ENCODE measurements at regions not wholly inside any gene's neighbourhood (a gene's known extent, or its start where the extent isn't known, plus 50 kb on each side); places are given as distances from the start of the nearest gene placed in this dataset.

DNA sequence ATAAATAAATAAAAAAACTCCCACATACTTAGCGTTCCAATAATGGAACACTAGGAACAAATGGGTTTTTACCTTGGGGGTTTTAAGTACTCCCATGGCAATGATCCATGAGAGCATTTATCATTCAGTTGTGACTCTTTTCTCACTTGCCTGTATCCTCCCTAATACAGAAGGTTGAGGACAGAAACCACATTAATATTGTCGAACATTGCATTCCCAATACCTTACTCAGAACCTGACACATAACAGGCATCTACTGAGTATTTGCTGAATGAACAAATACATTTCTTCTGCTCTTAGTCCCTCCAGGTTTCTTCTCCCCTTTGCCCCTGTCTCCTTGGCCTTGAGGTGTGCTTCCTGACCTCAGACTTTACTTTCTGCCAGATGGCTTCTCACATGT, 175.9 kb downstream of the CEMIP2 start:
- no peak overlapping the region for H4K91ac ChIP-seq (replicated peaks; ENCODE audit: insufficient read length, low read length)
- no peak overlapping the region for H3K9ac ChIP-seq (replicated peaks in 1 of 4; ENCODE audit: extremely low read depth in 1 of 4, low read depth in 3 of 4, low read length in 3 of 4)
- no peak overlapping the region for H2AFZ ChIP-seq (ENCODE audit: low read length)
- no peak overlapping the region for H2BK12ac ChIP-seq (ENCODE audit: low read depth, low read length)
- no peak overlapping the region for H3K4ac ChIP-seq (replicated peaks; ENCODE audit: insufficient read length, low read depth, low read length)
- FAIRE-seq (no peak), DNase-seq (ENCODE audit: low read depth in 1 of 2, low spot score in 2 of 2) (no peak)
- no peaks in the 10 kb centered on the region for H3K36me3 ChIP-seq (ENCODE audit: control insufficient read depth in 2 of 4, insufficient read depth in 4 of 4, low read length in 3 of 4)
- no peaks in the 10 kb centered on the region for H3K79me1 ChIP-seq (ENCODE audit: low read depth, low read length)
- no peak overlapping the region for H4K5ac ChIP-seq (ENCODE audit: insufficient read length, low read depth, low read length)
- no peak overlapping the region for H3K23ac ChIP-seq (ENCODE audit: insufficient read length)
- no peaks in the 10 kb centered on the region for H3K4me1 ChIP-seq (replicated peaks in 1 of 4; ENCODE audit: control insufficient read depth in 3 of 4, insufficient read depth in 4 of 4, low read length in 3 of 4)
- no peak for TF ChIP-seq CHD2 (IDR thresholded peaks at IDR 0.05; ENCODE audit: low read length)
- TF ChIP-seq CREB1 (IDR thresholded peaks at IDR 0.05), result no peak
- TF ChIP-seq TAF1 (IDR thresholded peaks at IDR 0.05; ENCODE audit: low read depth, low read length), result no peak
- TF ChIP-seq EZH2 (IDR thresholded peaks at IDR 0.05; ENCODE audit: low read depth, low read length, severe bottlenecking), result no peak
- H3K4me3 ChIP-seq (ENCODE audit: extremely low read depth in 1 of 4, insufficient read depth in 2 of 4, low read depth in 3 of 4, low read length in 4 of 4), result no peak overlapping the region
- H3K18ac ChIP-seq (ENCODE audit: extremely low read depth, low read length), result no peak overlapping the region
- no peak overlapping the region for H3K14ac ChIP-seq (ENCODE audit: insufficient read length)
- H3K27me3 ChIP-seq (replicated peaks in 1 of 4; ENCODE audit: control insufficient read depth in 3 of 4, extremely low read depth in 1 of 4, insufficient read depth in 3 of 4, low read length in 3 of 4), result no peaks in the 10 kb centered on the region
- no peak overlapping the region for H4K8ac ChIP-seq (ENCODE audit: extremely low read depth, insufficient read depth, low read length)
- H4K20me1 ChIP-seq (replicated peaks in 1 of 2; ENCODE audit: control insufficient read depth in 1 of 2, insufficient read depth in 2 of 2, low read length in 2 of 2), result no peaks in the 10 kb centered on the region
- H2BK5ac ChIP-seq (ENCODE audit: low read depth, low read length), result no peak overlapping the region
- H3K56ac ChIP-seq (replicated peaks; ENCODE audit: insufficient read length, low read depth, low read length), result no peak overlapping the region
- H2BK120ac ChIP-seq (replicated peaks; ENCODE audit: low read depth, low read length), result no peak overlapping the region
- H3K79me2 ChIP-seq (ENCODE audit: control insufficient read depth in 1 of 2, insufficient read depth in 2 of 2, low read length in 2 of 2), result no peaks in the 10 kb centered on the region
- no peaks in the 10 kb centered on the region for H3K23me2 ChIP-seq (ENCODE audit: low read depth, low read length)
- H2BK15ac ChIP-seq (ENCODE audit: low read length), result no peak overlapping the region
- ChIA-PET POLR2A (ENCODE audit: partially characterized antibody) (no interaction called here), CTCF (ENCODE audit: partially characterized antibody) (interaction anchor here (1.1 to 1.5 kb wide), 2 partner anchors 10 to 11 kb away, joined by 3 read pairs; no protein-coding TSS in a partner anchor)
- no peak overlapping the region for H3K4me2 ChIP-seq (ENCODE audit: insufficient read depth in 1 of 2, low read depth in 2 of 2, low read length in 2 of 2)
- 96% methylated on average over 2 of the region's 2 CpGs; no CpG with 5 or more reads in 1 of the 2 experiments for WGBS, 2 experiments (ENCODE audit: extremely low coverage in 1 of 2, insufficient coverage in 1 of 2, insufficient read length in 1 of 2, insufficient replicate concordance in 2 of 2, low coverage in 1 of 2, low lambda C conversion rate in 2 of 2, missing lambda C conversion rate in 1 of 2)
- H2BK20ac ChIP-seq (ENCODE audit: low read length), result no peak overlapping the region
- no peak overlapping the region for H2AK5ac ChIP-seq (ENCODE audit: low read depth, low read length)
- H3K27ac ChIP-seq (ENCODE audit: low read depth, low read length), result no peak overlapping the region
- peaks cover 6% of the 10 kb centered on the region in 2 experiments; a peak in 1 of 4 replicates for H3K9me3 ChIP-seq (ENCODE audit: insufficient read depth in 2 of 2, low read depth in 1 of 2, low read length in 1 of 2)
